AG04450 (cell line): ENCODE measurements at regions not wholly inside any gene's neighbourhood (a gene's known extent, or its start where the extent isn't known, plus 50 kb on each side); places are given as distances from the start of the nearest gene placed in this dataset.

Experiments used
- CTCF ChIA-PET: fragments of 300-600, 350-600 bp; formaldehyde crosslinking; extraction: SDS; loops from one replicate; lab custom pipeline; 2022; ENCODE audit warnings: antibody characterized with exemption, inconsistent platforms; lab: Charles Lee
- POLR2A ChIA-PET: fragments of 350-600 bp; formaldehyde crosslinking; extraction: SDS; loops from one replicate; lab custom pipeline; 2021; ENCODE audit warnings: antibody characterized with exemption, inconsistent platforms; lab: Yijun Ruan, JAX
- DNase-seq: peaks from one replicate; pipeline ENCODE4 v3.0.0-alpha.2; 2011; ENCODE audit warnings: low read depth, low spot score
- H3K27ac ChIP-seq: one replicate; pipeline ENCODE4 v1.5.1; 2012; ENCODE audit warnings: low read depth, low read length, control low read depth
- H3K27me3 ChIP-seq: one replicate; pipeline ENCODE4 v1.6.0; 2012; ENCODE audit warnings: low read length; ENCODE audit not compliant: control insufficient read depth, insufficient read depth
- H3K4me3 ChIP-seq: 2 replicates; pipeline ENCODE4 v1.5.1; 2011; ENCODE audit warnings: mild to moderate bottlenecking, low read depth, low read length, control low read depth
- H3K9me3 ChIP-seq: 2 replicates; pipeline ENCODE4 v1.5.1; 2012; ENCODE audit warnings: low read length; ENCODE audit not compliant: control insufficient read depth, insufficient read depth
- CTCF ChIP-seq: IDR thresholded peaks from 2 replicates; pipeline ENCODE4 v1.5.1; 2011; ENCODE audit warnings: low read depth, low read length, control low read depth, inconsistent platforms

GRCh38 chr3:5428607-5429516, 241.4 kb downstream of the EDEM1 start:
- Histone ChIP-seq H3K27ac (no peak overlapping the region), H3K9me3 (no peaks in the 10 kb centered on the region; the same call in 1 of the 2 replicates), H3K27me3 (no peaks in the 10 kb centered on the region), H3K4me3 (no peak overlapping the region)
- CTCF ChIA-PET = interaction anchor here (0.5 to 0.9 kb wide), 2 partner anchors 36 to 123 kb away, joined by 3 to 4 read pairs; no protein-coding TSS in a partner anchor
- POLR2A ChIA-PET = no interaction called here
- TF ChIP-seq CTCF = no peak
- no peak for DNase-seq

GRCh38 chr3:5429517-5429890, 242.0 kb downstream of the EDEM1 start:
- no peaks in the 10 kb centered on the region; the same call in 1 of the 2 replicates for H3K9me3 ChIP-seq
- H3K27ac ChIP-seq = no peak overlapping the region
- no peak for DNase-seq
- no peak overlapping the region for H3K4me3 ChIP-seq
- POLR2A ChIA-PET = no interaction called here
- CTCF ChIA-PET = interaction anchor here (0.9 kb wide), 1 partner anchor 124 kb away, joined by 3 read pairs; no protein-coding TSS in a partner anchor
- TF ChIP-seq CTCF = no peak
- H3K27me3 ChIP-seq = no peaks in the 10 kb centered on the region

- Histone ChIP-seq H3K27me3 (no peaks in the 10 kb centered on the region), H3K27ac (no peak overlapping the region), H3K9me3 (no peaks in the 10 kb centered on the region; the same call in 1 of the 2 replicates), H3K4me3 (no peak overlapping the region)
- POLR2A ChIA-PET = no interaction called here
- CTCF ChIA-PET = no interaction called here
- DNase-seq = no peak
- TF ChIP-seq CTCF = no peak
Measured at GRCh38 chr3:5430701-5431100, 243.2 kb downstream of the EDEM1 start.

GRCh38 chr3:5431146-5431545, 243.6 kb downstream of the EDEM1 start:
- Histone ChIP-seq H3K4me3 (no peak overlapping the region), H3K27me3 (no peaks in the 10 kb centered on the region), H3K9me3 (no peaks in the 10 kb centered on the region; the same call in 1 of the 2 replicates), H3K27ac (no peak overlapping the region)
- no peak for TF ChIP-seq CTCF
- DNase-seq = no peak
- POLR2A ChIA-PET = no interaction called here
- CTCF ChIA-PET = no interaction called here

- Histone ChIP-seq H3K27ac (no peak overlapping the region), H3K4me3 (no peak overlapping the region), H3K9me3 (no peaks in the 10 kb centered on the region; the same call in 1 of the 2 replicates), H3K27me3 (no peaks in the 10 kb centered on the region)
- TF ChIP-seq CTCF = no peak
- ChIA-PET CTCF (no interaction called here), POLR2A (no interaction called here)
- no peak for DNase-seq
Measured at GRCh38 chr3:5431811-5432378, 244.4 kb downstream of the EDEM1 start.
